Islet precursor cell (in vitro differentiated cells): ENCODE measurements at regions not wholly inside any gene's neighbourhood (a gene's known extent, or its start where the extent isn't known, plus 50 kb on each side); places are given as distances from the start of the nearest gene placed in this dataset.
A peak's percentile ranks its signal among the peaks of the same experiment; 100 is the strongest.

Experiments
- DNase-seq: peaks from one replicate; pipeline ENCODE4 v3.0.0-alpha.2; 2018

DNA sequence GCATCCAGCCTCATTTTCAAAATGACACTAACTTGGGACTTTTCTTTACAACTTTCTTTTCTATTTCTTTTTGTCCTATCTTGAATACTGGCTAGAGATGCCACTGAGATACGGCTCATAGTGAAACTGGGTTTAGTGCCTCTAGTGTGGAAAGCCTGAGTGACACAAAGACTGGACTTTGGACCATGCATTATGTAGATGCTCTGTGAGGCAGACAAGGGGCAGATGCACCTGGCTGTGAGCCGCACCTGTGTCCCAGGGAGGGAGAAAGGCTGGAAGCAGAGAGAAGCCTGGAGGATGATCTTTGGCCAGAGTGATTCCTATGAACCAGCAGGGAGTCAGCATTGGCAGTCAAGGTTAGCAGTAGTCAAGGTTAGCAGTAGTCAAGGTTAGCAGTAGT lies 852.3 kb upstream of the TMEM132C start:
- DNase-seq, result peak; percentile 29

DNA sequence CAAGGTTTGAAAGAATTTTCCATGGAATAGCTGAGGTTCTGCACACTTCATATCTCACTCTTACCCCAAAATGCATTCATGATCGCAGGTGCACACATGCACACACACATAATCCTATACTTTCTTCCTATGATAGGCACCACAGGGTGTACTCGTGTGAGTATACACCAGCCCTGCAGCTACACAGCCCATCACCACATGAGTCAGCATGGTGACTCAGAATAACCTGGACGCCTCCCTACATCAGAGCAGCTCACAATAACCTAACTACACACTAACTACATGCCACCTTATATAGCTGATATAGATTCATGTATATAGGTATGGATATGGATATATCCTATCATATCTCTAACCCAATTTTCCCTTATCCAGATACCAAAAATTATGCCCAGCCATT lies 850.2 kb upstream of the TMEM132C start:
- peak; percentile 66 for DNase-seq

DNA sequence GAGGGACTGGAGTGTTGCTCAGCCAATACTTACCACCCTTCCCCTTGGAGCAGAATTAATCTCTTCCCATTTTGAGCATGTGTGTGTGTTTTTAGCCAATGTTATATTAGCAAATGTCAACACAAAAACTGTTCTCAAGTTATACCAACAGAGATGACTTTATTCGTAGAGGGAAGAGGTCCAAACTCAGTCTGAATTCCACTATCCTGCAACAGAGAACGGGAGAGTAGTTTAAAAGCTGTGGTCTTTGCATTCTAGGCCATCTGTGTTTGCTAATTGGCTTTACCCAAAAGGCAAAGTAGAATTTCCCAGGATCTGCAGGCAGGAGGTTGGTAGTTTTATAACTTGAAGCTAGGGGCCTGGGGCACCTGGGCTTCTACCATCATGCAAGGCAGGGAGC lies 847.9 kb upstream of the TMEM132C start:
- peak; percentile 18 for DNase-seq

DNA sequence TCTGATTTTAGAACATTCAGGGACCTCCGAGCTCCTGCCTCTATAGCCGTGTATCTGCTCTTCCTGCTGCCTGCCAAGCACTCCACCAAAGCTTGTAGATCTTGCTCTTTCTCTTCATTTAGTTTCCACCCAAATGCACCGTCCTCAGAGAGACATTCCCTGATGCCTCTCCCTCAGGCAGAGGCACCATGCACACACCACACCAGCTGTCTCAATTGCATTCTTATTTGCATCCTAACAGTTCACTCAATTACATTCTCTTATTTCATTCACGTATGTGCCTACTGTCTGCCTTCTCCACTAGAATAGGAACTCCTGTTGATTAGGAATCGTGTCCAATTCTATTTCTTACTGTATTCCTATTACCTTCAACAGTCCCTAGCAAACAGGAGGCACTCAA lies 845.4 kb upstream of the TMEM132C start:
- no peak for DNase-seq

DNA sequence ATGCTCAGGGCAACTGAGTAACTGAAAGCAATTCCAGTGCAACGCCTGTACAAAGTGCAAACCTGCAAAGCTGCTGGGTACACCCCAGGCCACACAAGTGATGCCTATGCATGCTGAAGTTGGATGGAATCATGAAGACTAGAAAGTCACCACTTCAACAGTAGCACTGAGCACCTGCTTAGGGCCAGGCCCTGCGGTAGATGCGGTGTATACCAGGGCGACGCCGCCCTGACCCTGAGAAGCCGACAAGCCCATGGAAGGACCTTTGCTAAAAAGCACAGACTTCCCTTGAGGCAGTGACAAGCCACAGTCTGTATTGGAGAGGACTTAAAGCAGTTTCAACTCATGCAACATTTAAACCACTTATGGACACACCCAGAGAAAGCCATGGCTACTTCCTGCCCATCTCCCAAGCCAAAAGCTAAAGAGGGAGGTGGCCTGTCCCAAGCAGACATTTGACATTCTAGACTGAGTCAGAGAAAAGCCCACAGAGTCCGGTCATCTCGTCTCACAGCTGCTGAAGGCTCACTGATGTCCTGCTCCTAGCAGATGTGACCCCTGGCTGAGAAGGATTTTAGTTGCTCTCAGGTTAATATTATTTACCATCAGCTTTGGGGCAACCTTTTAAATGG lies 843.9 kb upstream of the TMEM132C start:
- DNase-seq, result peak; percentile 43

DNA sequence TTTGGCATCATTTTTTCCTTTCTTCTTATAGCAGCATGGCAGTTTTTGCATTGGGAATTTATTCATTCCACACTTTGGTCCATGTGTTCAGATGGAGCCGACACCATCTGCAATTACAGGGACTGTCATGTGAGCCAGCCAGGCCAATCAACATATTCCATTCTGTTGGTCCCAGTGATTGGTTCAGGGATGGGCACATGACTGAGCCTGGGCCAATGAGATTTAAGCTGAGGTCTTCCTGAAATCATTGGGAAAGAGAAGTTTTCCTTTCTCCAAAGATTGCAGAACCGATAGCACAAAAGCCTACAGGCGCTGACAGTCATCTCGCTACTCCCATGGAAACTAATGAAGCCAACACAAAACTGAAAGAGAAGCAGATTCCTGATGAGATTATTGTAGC lies 841.5 kb upstream of the TMEM132C start:
- peak; percentile 21 for DNase-seq

DNA sequence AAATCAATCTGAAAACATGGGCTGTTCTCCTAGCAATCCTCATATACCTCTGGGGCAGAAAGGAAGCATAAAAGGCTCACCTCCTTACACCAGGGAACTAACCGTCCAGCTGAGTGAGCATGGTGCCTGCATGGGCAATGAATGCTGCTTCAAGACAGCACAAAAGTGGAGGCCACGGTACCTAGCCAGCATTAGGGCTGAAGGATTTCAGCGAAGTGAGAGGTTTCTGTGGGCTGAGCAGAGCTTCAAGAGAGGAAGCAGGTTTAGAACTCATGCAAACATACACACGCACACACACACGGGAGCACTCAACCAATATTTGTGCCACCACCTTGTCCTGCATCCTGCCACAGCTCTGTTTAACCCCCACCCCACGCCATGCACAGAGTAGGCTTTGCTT lies 838.5 kb upstream of the TMEM132C start:
- DNase-seq, result no peak

DNA sequence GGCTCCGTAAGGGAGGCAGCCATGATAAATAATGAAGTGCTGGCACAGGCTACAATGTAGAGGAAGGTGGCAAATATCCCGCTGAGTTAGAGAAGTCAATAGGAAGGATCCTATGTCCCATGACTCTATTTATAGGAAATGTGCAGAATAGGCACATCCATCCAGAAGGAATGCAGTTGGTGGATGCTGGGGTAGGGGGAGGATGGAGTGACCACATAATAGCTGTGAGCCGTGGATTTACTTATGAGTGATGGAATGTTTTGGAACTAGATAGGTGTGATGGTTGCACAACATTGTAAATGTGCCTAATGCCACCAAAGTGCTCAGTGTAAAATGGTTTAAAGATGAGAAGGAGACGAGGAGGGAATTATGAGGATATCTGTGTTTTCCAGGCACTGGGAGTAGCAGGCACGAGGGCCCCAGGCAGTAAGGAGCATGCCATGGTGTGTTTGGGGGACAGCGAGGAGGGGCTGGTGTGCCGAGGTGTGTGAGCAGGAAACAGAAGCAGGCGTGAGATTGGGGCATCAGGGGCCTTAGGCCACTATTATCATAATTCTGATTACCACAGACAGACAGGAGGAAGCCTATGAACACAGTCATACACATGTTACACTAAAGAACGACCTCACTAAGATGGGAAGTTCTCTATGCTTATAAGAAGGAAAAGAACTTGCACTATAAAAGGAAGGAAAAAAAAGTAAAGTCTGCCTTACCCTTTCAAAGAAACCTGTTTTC lies 837.3 kb upstream of the TMEM132C start:
- peak; percentile 51 for DNase-seq

DNA sequence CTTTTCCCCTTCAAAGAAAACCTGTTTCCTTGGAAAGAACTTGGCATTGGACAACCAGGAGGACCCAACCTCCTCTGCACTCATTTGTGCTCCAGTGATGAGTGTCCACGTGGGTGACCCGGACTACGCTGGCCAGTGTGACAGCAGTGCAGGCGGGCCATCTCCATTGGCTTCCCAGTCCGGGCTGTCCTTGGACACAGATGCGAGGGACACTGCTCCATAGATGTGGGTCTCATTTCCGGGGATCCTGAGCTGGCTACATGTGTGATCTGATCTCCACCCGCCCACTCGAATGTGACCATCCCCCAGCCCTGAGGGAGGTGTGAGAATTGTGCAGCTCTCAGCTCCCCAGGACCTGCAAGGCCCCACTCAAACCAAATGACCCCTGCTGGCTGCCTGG lies 836.6 kb upstream of the TMEM132C start:
- DNase-seq, result peak; percentile 50

DNA sequence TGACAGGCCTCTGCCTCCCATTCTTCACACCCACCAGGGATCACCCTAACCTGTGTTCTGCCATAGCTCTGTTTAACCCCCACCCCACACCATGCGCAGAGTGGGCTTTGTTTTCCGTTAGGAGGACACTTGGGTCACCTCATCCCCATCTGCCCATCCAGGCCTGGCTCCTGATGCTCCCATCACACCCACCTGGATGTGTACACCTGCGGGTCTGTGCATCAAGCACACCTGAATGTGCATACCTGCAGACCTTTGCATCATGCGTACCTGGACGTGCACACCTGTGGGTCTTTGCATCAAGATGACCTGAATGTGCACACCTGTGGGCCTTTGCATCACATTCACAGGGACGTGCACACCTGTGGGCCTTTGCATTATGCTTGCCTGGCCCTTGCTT lies 835.8 kb upstream of the TMEM132C start:
- peak; percentile 55 for DNase-seq

DNA sequence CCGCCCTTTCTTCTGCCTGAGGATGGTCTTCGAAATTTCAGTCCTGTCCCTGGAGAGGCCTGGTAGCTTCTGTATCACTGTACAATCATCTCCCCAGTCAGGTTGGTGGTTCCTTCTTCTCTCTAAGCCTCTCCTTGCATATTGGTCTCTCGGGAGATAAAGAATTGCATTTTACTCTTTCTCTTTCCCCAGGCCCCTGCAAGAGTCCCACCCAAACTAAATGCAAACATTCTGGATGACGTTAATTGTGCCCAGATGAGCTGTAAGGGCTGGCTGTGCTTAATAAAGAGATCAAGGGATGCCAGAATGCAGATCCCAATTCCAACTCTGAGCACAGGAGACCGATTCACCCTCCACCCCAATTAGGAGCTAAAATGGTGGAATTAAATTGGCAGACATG lies 835.4 kb upstream of the TMEM132C start:
- no peak for DNase-seq

DNA sequence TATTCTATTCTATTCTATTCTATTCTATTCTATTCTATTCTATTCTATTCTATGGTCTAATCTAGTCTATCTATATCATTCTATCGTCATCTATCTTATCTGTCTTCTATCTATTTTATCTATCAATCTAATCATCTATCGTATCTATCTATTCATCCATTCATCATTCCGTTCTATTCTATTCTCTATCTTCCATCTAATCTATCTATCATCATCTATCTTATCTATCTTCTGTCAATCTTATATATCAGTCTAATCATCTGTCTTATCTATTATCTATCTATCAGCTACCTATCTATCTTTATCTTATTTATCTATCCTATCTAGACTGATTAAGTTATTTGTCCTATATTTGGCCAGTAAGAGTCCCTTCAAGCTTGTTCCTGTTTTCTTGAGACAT lies 831.5 kb upstream of the TMEM132C start:
- DNase-seq, result no peak

DNA sequence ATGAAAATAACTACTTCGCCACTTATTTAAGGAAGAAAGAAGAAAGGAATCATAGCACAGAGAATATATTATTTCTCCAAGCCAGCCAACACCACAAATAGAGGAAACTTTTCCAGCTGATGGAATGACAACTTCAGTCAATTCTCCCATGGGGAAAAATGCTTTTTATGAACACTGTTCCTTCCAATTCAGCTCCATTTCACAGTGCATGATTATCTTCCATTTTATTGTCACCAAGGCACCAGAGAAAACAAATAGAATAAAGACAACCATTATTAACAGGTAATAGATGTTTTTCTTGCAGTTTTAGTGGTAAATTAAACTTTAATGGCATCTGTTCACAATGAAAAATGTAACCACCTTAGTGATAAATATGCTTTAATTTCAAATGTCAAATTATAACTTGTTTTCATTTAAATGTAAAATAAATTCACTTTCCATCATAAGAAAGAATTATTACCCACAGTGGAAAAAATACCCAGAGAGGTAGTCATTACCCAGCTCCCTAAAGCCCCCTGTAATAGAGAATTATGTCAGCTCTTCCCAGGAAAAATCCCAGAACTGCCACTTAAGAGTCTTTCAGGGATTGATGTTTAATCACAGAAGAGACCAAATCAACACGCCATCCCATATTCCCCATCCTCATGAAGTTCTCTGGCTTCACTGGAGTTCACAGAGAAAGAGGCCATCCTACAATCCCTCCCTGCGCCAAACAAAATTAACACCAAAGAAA lies 828.3 kb upstream of the TMEM132C start:
- DNase-seq, result no peak

DNA sequence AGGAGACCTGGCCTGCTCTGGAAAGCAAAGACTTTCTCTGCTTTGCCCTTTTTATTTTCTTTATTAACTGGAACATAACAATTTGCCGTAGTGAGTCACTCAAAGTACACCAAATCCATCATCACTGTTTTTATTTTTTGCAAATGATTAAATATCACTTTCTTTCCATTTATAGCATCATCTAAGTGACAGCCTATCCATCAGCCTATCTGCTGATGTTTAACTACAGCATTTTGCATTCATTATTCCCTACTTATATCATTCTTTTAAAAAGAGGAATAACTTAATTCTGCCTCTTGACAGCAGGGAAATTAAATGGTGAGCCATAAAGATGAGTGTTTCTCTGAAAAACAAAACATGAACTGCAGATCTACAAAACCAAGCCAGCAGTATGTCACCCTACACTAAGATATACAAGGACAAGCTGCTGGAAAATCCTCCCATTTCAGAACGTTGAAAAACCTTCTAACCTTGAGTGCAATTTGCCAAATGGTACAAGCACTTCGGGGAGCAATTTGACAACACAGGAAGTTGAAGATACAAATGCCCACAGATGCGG lies 821.3 kb upstream of the TMEM132C start:
- no peak for DNase-seq

DNA sequence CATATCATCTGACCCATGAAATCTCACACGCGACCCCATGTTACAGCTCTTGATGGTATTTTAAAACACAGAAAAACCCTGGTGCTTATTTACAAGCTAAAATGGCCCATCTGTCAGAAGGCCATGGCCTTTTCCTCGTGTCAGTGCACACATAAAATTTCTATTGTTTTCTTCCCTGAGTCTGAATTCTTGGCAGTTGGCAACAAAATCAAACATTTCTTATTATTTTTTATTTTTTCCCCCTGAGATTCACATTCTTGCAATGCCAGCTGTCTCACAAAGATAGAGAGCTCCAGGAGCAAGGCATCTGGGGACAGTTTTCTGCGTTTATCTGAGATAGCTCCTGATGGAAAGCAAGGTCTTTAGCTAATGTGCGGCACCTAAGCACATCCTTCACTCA lies 818.1 kb upstream of the TMEM132C start:
- peak; percentile 13 for DNase-seq

DNA sequence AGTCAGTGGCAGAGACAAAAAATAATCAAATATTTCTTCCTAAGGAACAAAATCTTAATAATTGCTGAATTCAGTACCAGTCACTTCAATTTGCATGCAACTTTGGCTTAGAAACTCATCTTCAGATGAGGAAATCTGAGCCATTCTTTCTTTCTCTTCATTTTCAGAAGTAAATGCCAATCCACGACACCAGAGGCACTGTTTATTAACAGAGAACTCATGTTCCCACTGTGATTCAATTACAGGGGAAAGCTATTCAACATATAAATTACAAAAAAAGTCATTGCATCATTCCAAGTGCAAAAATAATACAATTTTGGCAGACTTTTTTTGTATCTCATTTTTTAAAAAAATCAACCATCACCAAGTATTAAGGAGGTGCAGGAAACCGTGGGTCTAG lies 816.1 kb upstream of the TMEM132C start:
- no peak for DNase-seq

DNA sequence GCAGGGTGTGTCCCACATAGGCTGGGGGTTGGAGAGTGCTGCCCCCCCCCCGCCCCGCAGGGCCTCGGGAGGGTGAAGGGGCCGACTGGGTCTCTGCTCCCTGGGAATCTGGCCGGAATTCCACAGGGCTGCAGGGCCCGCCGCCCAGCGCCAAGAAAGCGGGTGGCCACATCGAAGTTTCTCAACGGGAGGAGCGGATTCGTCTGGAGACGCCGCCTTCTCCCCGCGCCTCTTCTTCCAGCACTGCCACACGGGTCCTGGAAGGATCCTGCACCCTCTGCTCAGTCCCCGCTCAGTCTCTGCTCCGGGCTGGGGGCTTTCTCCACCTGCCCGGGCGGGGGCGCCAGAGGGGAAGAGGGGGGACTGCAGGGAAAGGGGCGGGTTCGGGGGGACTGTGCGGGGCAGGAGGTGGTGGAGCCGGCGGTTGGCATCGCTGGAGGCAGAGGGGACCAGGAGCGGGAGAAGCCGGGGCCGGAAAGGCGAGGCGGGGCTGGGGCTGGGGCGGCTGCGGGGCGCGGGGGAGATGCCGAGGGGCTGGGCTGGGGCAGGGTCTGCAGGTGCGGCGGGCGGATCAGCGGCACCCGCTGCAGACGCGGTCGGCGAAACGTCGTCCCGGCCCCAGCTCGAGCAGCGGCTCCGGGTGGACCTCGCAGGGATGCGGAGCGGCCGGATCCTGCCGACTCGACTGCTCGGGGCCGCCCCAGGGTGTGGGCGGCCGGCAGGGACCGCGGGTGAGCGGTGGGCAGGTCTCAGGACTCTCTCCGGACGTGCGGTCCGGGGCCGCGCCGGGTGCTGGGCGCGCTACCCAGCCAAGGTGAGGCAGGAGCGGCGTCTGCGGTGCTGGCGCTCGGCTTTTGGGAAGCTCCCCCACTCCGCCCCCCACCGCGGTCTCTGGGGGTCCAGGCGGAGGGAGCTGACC lies 811.4 kb upstream of the TMEM132C start:
- peak; percentile 72 for DNase-seq

DNA sequence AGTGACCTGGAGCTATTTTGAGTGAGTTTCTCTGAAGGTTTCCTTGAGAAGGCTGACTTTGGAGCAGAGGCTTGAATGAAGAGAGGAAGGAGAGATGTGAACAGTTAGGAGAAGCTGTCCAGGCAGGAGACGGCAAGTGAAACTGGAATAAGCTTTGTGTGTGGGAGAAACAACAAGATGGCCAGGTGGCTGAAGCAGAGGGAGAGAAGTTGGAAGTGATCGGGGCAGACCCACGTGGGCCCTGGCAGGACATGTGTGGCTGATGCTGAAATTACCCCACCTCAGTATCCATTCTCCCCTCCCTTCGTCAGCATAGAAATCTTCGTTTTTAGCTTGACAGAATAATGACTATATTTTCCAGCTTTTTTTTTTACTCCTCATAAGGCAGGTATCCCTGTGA lies 809.2 kb upstream of the TMEM132C start:
- no peak for DNase-seq

DNA sequence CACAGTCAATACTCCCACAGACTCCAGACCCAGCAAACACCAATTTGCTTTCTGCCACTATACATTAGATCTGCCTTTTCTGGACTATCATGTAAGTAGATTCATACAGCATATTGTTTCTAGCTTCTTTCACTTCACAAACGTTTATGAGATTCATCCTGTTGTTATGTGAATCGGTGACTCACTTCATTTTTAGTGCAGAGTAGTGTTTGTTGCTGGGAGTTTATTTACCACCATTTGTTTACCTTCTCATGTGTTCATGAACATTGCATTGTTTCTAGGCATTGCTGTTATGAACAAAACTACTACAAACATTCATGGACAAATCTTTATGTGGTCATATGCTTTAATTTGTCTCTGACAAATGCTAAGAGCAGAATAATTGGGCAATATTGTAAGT lies 807.8 kb upstream of the TMEM132C start:
- no peak for DNase-seq

DNA sequence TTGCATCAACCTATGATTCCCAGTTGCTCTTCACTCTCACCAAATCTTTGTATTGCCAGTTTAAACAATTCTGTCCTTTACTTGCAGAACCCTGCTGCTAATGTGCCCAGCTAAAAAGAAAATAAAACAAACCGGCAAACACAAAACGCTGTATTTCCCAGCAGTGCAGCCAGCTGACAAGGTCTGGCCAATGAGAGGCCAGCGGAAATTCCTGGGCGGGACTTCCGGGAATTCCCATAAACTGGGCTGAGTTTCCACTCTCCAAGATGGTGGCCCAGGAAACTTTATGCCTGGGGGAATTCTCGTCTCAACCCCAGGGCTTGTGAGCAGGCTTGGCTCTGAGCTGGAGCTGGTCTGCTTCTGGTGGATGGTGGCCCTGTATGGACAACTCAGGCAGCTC lies 807.3 kb upstream of the TMEM132C start:
- no peak for DNase-seq

DNA sequence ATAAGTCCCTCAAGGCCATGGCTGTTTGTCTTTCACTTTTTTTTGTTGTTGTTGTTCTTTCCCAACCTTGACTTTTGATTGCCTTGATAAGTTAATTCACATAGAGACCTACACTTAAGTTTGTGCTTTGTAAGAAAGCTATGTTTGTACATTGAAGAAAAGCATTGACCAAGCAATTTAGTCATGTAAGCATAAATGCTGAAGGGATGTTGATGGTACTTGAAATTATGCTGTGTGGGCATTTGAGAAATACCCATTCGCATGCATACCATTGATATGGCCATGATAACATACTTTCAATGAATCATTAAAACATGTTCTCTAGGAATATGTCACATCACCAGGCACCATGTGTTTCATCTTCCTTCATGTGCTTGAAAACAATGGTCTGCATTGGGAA lies 803.7 kb upstream of the TMEM132C start:
- no peak for DNase-seq

DNA sequence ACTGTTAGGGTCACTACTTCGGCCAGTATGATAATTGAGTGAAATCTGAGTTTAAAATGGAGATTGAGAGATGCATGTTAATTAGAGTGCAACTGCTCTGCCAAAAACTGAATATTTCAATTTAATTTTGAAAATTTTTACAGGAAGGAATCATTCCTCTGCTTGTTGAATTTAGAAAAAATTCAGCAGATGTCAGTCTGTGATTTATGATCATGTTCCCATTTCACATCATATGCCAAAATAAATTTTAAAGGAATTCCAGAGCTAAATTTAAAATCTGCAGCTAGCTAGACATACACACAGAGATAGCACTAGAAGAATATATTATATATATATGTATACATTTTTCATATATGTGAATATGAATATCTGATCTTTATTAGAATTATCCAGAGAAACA lies 797.6 kb upstream of the TMEM132C start:
- DNase-seq, result no peak

DNA sequence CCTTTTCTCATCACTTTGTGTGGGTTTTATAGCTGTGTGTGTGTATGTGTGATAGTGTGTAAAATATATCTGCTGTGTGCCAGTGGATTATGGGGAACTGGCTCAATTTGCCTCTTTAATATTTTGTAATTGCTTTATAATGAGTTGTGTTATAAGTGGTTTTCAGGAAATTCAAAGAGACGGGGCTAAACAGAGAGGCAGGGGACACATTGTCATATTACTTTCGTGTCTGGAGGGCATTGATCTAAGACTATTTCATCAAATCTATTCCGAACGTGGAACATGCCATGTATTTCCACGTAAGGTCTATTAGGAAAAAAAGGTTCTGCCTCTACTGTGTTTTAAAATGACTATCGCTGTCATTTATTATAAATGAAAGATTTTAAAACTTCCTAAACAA lies 793.2 kb upstream of the TMEM132C start:
- no peak for DNase-seq
